IPS-NIHi7 (cell line): ENCODE measurements at regions not wholly inside any gene's neighbourhood (a gene's known extent, or its start where the extent isn't known, plus 50 kb on each side); places are given as distances from the start of the nearest gene placed in this dataset.
A peak's percentile ranks its signal among the peaks of the same experiment; 100 is the strongest.

Experiments
- DNase-seq: peaks from one replicate; pipeline ENCODE4 v3.0.0; 2012; ENCODE audit warnings: mixed read lengths; ENCODE audit errors: extremely low spot score

GRCh38 chr12:90261283-90261682 lies 552.6 kb upstream of the ATP2B1 start:
- DNase-seq, result no peak

GRCh38 chr12:90260136-90260535 lies 551.5 kb upstream of the ATP2B1 start:
- DNase-seq, result no peak

GRCh38 chr12:90257927-90258624 lies 549.4 kb upstream of the ATP2B1 start:
- no peak for DNase-seq

- DNase-seq, result no peak
Measured at GRCh38 chr12:90254796-90255195, 546.2 kb upstream of the ATP2B1 start.

- peak; percentile 22 for DNase-seq
Measured at GRCh38 chr12:90253674-90254181, 545.1 kb upstream of the ATP2B1 start.

- DNase-seq, result no peak
Measured at GRCh38 chr12:90253136-90253535, 544.5 kb upstream of the ATP2B1 start.

GRCh38 chr12:90250766-90251165 lies 542.1 kb upstream of the ATP2B1 start:
- DNase-seq, result no peak

- DNase-seq, result no peak
Measured at GRCh38 chr12:90250042-90250441, 541.4 kb upstream of the ATP2B1 start.

- DNase-seq, result no peak
Measured at GRCh38 chr12:90246688-90247087, 538.0 kb upstream of the ATP2B1 start.

GRCh38 chr12:90245391-90245790 lies 536.8 kb upstream of the ATP2B1 start:
- DNase-seq, result no peak

GRCh38 chr12:90244232-90244631 lies 535.6 kb upstream of the ATP2B1 start:
- DNase-seq, result no peak

GRCh38 chr12:90243211-90243610 lies 534.6 kb upstream of the ATP2B1 start:
- no peak for DNase-seq

GRCh38 chr12:90239732-90240260 lies 531.2 kb upstream of the ATP2B1 start:
- DNase-seq, result no peak

GRCh38 chr12:90238663-90239271 lies 530.1 kb upstream of the ATP2B1 start:
- no peak for DNase-seq

GRCh38 chr12:90237841-90238240 lies 529.2 kb upstream of the ATP2B1 start:
- DNase-seq, result no peak

GRCh38 chr12:90235642-90236041 lies 527.0 kb upstream of the ATP2B1 start:
- DNase-seq, result no peak

GRCh38 chr12:90234472-90234871 lies 525.8 kb upstream of the ATP2B1 start:
- DNase-seq, result no peak

GRCh38 chr12:90233168-90234100 lies 524.8 kb upstream of the ATP2B1 start:
- DNase-seq, result no peak

GRCh38 chr12:90229407-90230170 lies 521.0 kb upstream of the ATP2B1 start:
- DNase-seq, result peak; percentile 23

- DNase-seq, result no peak
Measured at GRCh38 chr12:90226211-90226610, 517.6 kb upstream of the ATP2B1 start.

- no peak for DNase-seq
Measured at GRCh38 chr12:90216815-90217214, 508.2 kb upstream of the ATP2B1 start.
